ENCODE measurements at regions not wholly inside any gene's neighbourhood (a gene's known extent, or its start where the extent isn't known, plus 50 kb on each side); places are given as distances from the start of the nearest gene placed in this dataset.

DNA sequence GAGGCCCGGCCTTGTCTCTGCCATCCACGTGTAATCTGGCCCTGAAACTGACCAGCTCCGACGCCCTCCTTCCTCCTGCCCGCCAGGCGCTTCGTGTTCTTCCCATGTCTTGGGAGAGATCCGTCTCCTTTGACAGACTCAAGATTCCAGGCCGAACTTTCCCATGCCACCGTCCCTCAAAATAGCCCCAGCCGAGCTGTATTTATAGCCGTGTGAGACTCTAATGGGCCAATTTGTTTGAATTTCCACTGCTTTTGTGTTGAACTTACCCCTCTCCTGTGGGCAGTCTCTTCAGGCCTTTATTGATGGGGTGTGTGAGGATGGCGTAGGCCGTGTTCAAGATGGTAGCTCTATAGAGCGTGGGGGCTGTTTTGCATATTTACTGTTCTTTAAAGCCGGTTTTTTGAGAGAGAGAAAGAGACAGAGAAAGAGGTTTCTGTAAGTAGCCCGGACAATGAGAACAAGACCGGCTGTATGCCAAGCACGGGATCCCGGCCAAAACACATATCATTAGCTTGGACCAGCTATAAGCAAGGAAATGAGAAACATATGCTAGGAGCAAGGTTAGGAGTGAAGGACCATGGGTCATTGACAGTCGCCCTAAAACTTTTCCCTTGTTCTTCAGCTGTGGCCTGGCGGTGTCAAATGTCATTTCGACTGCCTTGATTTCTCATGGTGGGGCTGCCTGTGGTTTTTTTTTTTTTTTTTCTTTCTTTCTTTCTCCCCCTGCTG lies 124.5 kb upstream of the ZFHX3 start:
- no peak overlapping the region for H3K4me3 ChIP-seq (ENCODE audit: low read depth, low read length)
- TF ChIP-seq, protein P1, sequence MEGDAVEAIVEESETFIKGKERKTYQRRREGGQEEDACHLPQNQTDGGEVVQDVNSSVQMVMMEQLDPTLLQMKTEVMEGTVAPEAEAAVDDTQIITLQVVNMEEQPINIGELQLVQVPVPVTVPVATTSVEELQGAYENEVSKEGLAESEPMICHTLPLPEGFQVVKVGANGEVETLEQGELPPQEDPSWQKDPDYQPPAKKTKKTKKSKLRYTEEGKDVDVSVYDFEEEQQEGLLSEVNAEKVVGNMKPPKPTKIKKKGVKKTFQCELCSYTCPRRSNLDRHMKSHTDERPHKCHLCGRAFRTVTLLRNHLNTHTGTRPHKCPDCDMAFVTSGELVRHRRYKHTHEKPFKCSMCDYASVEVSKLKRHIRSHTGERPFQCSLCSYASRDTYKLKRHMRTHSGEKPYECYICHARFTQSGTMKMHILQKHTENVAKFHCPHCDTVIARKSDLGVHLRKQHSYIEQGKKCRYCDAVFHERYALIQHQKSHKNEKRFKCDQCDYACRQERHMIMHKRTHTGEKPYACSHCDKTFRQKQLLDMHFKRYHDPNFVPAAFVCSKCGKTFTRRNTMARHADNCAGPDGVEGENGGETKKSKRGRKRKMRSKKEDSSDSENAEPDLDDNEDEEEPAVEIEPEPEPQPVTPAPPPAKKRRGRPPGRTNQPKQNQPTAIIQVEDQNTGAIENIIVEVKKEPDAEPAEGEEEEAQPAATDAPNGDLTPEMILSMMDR (IDR thresholded peaks at IDR 0.05; ENCODE audit: low read depth, low read length), result peak; percentile 26; the same call in 1 of the 2 replicates

DNA sequence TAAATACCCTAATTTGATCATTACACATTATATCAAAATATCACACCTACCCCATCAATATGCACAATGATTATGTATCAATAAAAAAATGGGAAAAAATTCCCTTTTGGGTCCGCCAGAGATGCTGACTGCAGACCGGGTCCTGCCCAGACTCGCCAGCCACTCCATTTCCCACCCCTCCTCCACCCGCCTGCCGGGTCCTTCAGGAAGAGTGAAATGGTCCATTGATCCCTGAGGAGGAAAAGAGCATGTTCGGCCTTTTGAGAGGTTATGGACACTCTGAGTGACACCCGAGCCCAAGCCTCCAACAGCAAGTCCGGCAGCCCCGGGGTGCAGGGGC lies 123.9 kb upstream of the ZFHX3 start:
- no peak overlapping the region for H3K4me3 ChIP-seq (ENCODE audit: low read depth, low read length)
- TF ChIP-seq, protein P1 (IDR thresholded peaks at IDR 0.05; ENCODE audit: low read depth, low read length), result no peak

DNA sequence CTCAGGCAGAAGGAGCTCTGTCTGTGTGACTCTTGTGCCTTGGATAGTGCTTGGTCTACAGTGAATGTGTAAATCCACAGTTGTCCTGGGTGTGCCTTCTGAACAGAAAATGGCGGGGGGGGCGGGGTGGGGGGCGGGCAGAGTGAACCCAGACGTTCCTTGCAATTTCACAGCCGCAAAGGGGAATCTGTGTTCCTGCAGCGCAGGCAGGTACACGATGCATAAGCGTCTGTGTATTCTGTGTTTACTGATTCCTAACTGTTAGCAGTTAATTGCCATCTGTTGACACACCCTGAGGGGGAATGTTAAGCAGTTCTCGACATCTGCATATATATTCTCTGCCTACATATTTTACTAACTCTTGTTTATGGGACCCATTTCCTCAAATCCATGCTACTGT lies 123.5 kb upstream of the ZFHX3 start:
- TF ChIP-seq, protein P1 (IDR thresholded peaks at IDR 0.05; ENCODE audit: low read depth, low read length), result no peak
- no peak overlapping the region for H3K4me3 ChIP-seq (ENCODE audit: low read depth, low read length)

DNA sequence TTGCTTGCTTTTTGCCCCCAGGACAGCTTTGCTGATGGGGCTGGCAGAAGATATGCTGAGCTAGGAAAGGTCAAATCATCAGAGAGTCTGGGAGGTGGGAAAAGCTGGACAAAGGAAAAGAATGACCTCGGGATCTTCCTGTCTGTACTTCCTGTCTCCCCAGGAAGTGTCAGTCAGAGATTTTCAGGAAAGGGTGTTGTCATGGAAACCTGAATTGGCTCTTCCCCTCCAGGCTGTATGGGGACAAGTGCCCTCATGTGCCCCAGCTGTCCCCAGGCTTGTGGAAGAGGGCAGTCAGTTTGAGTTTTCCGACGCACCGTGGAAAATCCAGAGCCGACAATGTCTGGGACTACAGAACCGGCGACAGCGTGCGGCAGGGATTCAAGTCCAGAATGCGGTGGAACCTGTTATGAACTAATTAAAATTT lies 122.7 kb upstream of the ZFHX3 start:
- H3K4me3 ChIP-seq (ENCODE audit: low read depth, low read length), result no peak overlapping the region
- TF ChIP-seq, protein P1 (IDR thresholded peaks at IDR 0.05; ENCODE audit: low read depth, low read length), result no peak

DNA sequence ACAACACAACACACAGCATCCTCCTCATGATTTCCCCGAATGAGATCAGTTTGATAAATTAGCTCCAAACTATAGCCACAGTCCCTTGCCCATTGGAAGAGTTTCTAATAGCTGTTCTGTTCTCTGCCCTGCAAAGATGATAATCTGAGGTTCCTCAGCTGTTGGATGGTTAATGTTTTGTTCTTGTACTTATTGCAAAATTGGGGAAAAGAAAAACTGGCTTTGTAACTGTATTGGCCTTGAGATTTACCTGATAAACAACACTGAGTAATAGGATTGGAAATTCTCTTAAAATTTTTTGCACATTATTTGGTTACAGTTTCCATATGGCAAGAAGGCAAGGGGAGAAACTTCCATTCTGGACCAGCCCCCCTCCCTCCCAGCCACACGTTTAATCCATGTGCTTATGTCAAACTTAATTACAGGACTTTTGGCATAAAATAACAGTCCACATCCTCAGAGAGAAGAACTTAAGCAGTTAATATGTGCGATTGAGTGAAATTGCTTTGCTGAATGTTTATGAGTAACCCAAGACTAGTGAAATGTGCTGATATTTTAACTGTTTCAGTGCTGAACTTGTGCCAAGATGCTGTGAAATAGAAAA lies 119.1 kb upstream of the ZFHX3 start:
- TF ChIP-seq, protein P1 (IDR thresholded peaks at IDR 0.05; ENCODE audit: low read depth, low read length), result no peak
- H3K4me3 ChIP-seq (ENCODE audit: low read depth, low read length), result peak overlapping the region; percentile 32

DNA sequence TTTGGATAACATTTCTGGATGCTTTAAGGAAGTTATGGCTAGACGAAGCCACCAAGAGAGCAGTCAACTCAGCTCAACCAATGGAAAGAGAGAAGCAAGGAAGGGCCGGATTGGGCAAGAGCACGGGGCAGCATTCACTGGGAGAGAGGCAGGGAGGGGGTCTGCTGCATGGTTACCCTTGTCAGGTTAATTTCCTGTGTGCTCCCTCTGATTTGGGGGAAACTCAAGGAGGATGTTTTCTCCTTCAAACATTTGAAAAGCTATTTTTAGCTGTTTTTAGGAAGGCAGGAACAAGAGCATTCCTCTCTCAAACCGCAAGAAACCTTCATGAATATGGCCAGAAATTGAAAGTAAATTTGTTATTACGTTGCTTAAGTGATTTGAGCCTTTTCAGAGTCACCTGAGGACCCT lies 118.5 kb upstream of the ZFHX3 start:
- peak overlapping the region; percentile 32 for H3K4me3 ChIP-seq (ENCODE audit: low read depth, low read length)
- TF ChIP-seq, protein P1 (IDR thresholded peaks at IDR 0.05; ENCODE audit: low read depth, low read length), result no peak

DNA sequence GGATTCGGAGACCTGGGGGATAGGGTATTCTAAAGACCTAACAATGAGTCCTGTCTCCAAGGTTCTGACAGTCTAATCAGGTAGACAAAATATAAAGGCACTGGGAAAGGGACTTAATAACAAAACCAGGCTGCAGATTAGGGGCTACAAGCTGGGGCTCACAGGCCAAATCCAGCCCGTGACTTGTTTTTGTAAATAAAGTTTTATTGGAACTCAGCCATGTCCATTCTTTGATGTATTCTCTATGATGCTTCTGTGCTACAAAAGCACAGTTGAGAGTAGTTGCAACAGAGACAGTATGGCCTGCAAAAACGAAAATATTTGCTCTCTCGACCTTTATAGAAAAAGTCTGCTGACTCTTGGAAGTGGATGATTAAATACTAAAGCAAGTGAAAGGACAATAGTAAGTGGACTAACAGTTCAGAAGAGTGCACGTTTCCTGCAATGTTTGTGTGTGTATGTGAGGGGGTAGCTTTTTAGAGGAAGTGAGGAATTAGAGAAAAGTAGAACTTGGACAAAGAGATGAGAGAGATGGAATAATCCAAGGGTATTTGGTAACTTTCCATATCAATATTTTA lies 115.4 kb upstream of the ZFHX3 start:
- TF ChIP-seq, protein P1 (IDR thresholded peaks at IDR 0.05; ENCODE audit: low read depth, low read length), result no peak
- H3K4me3 ChIP-seq (ENCODE audit: low read depth, low read length), result no peak overlapping the region

All from WI38 (cell line).